NCI-H526 treated with DMSO at 0.1 percent for 48 hours (cell line): ENCODE measurements at regions not wholly inside any gene's neighbourhood (a gene's known extent, or its start where the extent isn't known, plus 50 kb on each side); places are given as distances from the start of the nearest gene placed in this dataset.
A peak's percentile ranks its signal among the peaks of the same experiment; 100 is the strongest.
"Not testable (repeated sequence)": the region's sequence is repeated elsewhere in the genome, so short reads cannot be mapped to it uniquely, and the experiment has no call there.

Experiments used
- DNase-seq: peaks from one replicate; lab custom pipeline; 2025; lab: John Stamatoyannopoulos, UW

- no peak for DNase-seq
Measured at GRCh38 chr5:160479220-160479619, 57.6 kb downstream of the PTTG1 start.

- no peak for DNase-seq
Measured at GRCh38 chr5:160479926-160480325, 58.3 kb downstream of the PTTG1 start.

DNA sequence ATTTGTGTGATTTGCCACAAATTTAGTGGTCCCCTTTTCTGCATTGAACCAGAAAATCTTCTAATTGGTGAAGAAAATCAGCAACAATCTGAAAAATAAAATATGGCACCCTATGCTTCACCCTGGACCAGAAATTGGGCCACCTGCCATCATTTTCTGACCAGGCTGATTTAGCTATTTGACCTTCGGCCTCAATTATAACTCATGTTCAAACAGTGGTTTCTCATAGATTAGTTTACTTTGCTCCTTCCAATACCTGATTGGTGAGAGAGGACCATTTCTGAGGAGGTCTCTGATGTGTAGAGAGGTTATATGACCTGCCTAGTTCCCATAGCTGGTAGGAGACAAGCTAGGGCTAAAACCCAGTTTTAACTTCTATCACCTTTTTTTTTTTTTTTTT is 59.0 kb downstream of the PTTG1 start:
- no peak for DNase-seq

GRCh38 chr5:160484678-160485077 is 63.0 kb downstream of the PTTG1 start:
- DNase-seq, result no peak

DNA sequence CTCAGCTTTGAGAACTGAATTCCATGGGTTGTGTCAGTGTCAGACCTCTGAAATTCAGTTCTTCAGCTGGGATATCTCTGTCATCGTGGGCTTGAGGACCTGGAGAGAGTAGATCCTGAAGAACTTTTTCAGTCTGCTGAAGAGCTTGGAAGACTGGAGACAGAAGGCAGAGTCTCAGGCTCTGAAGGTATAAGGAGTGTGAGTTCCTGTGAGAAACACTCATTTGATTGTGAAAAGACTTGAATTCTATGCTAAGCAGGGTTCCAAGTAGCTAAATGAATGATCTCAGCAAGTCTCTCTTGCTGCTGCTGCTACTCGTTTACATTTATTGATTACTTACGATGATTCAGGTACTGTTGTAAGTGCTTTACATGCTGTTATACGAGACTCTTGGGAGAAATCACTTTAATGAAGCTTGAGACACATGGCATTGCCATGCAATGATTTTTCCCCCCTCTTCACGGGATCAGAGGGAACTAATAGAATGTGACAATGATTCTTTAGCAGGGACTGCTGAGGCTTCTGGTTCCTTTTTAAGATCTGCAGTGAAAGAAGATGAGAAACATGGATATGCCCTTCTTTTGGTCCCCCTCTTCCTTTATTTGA is 63.8 kb downstream of the PTTG1 start:
- no peak for DNase-seq

DNA sequence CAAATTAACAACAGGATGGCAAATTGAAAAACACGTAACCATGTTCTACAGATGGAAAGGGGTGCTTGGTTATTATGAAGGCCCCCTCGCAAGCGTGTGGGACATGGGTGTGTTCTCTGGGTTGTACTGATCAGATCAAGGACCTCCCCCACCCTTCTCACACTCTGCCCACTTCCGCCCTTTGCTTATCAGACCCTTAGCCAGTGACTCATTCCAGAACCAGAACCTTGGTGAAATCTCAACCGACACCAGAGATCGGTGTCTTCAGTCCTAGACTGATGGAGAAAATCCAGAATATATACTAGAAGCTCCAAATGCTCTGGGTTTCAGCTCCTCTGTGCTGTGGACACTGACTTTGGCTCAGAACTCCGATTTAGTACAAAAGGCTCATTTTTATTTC is 64.9 kb downstream of the PTTG1 start:
- DNase-seq, result no peak

DNA sequence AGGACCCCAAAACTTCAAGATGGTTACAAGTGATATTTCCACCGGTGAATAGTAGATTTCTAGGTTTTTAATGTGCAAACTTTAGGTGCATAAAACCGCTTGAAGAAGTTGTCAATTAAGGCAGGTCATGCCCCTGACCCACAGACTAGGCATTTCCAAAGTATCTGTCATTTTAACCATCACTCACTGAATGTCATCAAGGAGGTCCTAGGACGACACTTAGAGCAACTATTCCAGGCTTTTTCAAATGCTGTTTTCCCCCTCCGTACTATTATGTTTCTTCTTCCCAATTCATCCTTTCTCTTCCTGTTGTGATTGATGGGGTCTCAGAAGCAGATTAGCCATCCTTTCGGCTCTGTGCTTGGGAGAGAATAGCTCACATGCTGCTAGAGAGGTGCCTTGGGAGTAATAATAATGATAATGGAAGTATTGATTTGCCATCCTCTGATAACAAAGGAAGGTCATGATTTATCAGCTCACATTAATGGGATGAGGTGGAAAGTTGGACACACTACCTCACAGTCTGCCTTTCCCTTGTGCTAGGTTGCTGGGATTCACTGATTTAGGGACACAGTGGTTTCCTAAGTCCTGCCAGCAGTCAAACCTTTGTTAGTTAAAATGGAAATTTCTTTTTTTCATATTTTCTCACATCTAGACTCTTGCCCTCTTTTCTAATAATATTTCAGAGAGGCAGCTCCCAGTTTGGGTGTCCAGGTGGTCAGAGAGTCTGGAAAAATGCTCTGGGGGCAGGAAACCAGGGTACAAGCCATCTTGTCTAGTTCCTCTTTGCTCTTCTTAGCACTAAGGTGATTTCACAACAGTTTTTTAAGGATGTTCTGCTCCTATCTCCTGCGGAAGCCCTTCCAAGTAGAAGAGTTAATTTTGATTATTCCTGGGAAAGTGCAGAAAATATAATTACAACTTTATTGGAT is 67.0 kb downstream of the PTTG1 start:
- DNase-seq, result no peak

GRCh38 chr5:160491438-160491837 is 69.8 kb downstream of the PTTG1 start:
- DNase-seq, result no peak

GRCh38 chr5:160492565-160492964 is 70.9 kb downstream of the PTTG1 start:
- DNase-seq, result no peak

DNA sequence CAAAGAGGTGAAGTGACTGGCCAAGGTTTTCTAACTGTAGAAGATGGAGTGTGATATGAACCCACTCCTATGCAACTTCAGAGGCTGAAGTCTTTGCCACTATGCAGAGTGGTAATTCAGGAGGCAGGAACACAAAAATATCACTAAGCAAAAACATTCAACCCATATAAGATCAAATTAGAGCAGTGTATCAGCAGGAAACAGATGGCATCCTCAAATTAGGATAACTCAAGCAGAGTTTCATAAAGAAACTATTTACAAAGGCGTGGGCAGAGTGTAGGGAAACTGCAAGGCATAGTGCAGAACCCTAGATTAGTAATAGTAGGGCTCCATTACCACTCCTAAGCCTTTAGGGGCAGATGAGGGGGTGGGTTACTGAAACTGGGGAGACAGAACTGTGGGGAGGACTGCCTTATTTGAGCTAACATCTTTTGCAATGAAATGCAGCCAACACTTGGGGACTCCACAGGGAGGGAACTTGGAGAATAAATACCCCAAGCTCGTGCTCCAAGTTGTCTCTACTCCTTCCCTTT is 72.2 kb downstream of the PTTG1 start:
- DNase-seq, result no peak

- no peak for DNase-seq
Measured at GRCh38 chr5:160494451-160494850, 72.8 kb downstream of the PTTG1 start.

GRCh38 chr5:160496334-160496733 is 74.7 kb downstream of the PTTG1 start:
- no peak for DNase-seq

DNA sequence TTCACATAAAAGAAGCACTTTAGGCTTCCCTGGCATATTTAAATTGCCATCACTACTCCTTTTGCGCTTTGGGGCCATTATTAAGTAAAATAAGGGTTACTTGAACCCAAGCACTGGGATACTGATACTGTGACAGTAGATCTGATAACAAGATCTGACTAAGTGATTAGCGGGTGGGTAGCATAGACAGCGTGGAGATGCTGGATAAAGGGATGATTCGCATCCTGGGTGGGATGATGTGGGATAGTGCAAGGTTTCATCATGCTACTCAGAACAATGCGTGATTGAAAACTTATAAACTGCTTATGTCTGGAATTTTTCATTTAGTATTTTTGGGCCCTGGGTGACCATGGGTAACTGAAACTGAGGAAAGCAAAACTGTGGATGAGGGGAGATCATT is 75.1 kb downstream of the PTTG1 start:
- no peak for DNase-seq

DNA sequence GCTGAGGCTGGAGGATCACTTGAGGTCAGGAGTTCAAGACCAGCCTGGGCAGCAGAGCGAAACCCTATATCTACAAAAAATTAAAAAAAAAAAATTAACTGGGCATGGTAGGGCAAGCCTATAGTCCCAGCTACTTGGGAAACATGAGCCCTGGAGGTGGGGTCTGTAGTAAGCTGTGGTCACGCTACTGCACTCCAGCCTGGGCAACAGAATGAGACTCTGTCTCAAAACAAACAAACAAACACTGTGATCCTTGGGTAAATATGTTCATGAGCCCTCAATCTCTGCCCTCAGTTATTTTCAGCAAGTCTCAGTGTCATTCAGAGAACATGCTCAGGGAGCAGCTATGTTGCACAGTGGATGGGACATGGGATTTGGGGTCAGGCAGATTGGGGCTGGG is 76.2 kb downstream of the PTTG1 start:
- no peak for DNase-seq

GRCh38 chr5:160498441-160499043 is 76.9 kb downstream of the PTTG1 start:
- DNase-seq, result not testable (repeated sequence)

DNA sequence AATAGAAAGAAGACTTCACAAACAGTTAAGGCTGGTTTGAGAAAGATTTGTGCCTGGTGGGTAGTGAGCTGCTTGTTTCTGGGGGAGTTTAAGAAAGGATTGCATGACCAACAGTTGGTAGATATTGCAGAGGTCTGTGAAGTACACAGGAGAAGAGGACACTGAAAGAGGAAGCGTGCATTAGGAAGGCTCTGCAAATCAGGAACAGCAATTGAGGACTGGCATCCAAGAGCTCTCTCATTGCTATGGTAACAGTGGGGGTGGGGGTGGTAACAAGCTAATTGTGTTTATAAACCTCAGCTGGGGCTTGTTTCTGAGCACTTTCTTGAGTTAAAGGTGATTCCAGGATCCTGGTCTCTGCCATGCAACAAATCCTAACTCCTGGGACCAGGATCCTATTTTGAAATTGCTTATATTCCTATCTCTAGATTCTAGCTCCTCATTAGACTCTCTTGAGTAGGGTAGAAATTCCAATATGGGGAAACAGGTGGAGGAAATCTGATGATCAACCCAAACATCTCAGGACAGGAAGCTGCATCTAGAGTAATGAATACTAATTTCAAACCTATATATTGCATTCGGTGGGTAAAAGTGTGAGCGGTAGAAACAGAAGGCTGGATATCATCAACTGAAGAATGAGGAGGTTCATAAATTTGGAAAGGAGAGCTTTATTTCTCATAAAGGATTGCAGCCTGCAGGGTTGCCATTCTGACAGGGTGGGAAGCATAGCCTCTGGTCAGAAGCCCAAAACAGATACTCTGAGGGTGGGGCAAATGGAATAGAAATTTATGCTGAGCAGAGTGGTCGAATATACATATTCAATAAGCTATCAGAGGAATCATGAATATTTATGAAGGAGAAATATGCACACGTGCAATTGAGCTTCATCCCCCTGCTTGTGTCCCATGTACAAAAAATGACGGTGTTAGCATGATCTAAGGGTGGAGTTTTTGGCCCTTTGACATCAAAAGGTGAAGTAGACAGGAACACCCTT is 79.4 kb downstream of the PTTG1 start:
- no peak for DNase-seq

GRCh38 chr5:160504906-160505305 is 83.3 kb downstream of the PTTG1 start:
- DNase-seq, result no peak

GRCh38 chr5:160506006-160507004 is 84.7 kb downstream of the PTTG1 start:
- DNase-seq, result no peak

DNA sequence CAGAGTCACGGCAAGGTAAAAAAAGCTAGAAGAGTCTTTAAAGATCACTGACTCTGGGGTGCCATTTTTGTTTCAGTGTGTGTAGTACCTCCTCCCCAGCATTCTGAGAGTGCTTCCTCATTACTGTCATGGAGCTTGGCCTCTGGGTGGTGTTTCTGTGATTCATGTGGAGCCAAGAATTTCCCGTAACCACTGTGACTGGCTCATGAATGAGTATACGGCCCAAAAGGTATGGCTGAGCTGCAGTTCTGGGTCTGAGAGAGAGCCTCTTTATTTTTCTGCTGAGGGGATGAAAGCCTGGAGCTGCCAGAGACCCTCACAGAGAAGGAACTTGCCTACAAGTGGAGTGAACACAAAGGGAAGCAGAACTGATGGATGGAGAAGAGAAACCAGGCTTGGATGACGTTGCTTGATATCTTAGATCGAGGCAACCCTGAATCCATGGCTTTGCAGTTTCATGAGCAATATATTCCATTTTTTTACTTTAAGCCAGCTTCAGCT is 85.6 kb downstream of the PTTG1 start:
- no peak for DNase-seq

- DNase-seq, result peak; percentile 37
Measured at GRCh38 chr5:160508780-160509361, 87.2 kb downstream of the PTTG1 start.
